IMR-90 (cell line): ENCODE measurements at regions not wholly inside any gene's neighbourhood (a gene's known extent, or its start where the extent isn't known, plus 50 kb on each side); places are given as distances from the start of the nearest gene placed in this dataset.

Experiments used
- ATAC-seq: fragments of 200-7000 bp; cut with Tn5 transposase; 2 replicates; pipeline ENCODE4 v1.9.1; 2020; ENCODE audit warnings: low read depth, mild to moderate bottlenecking, moderate library complexity
- BruUV-seq: library from RNA; stranded (reverse); fragments of 400-500 nt; replicated peaks from 2 replicates; lab custom pipeline; 2021; lab: Mats Ljungman, UMichigan
- CTCF ChIA-PET: fragments of 300-600 bp; formaldehyde crosslinking; extraction: SDS; loops from one replicate; lab custom pipeline; 2021; ENCODE audit warnings: antibody characterized with exemption; lab: Yijun Ruan, JAX
- POLR2A ChIA-PET: fragments of 300-600 bp; sonication (Branson Sonifier 250); formaldehyde crosslinking; loops from one replicate; lab custom pipeline; 2022; ENCODE audit warnings: antibody characterized with exemption; ENCODE audit not compliant: unreplicated experiment; lab: Charles Lee
- DNase-seq: peaks from one replicate; pipeline ENCODE4 v3.0.0; 2013
- H2AFZ ChIP-seq: replicated peaks from 2 replicates; pipeline ENCODE3; 2013; ENCODE audit warnings: low read length, mild to moderate bottlenecking; ENCODE audit not compliant: poor library complexity
- H2AK5ac ChIP-seq: 2 replicates; pipeline ENCODE4 v1.6.1; 2013; ENCODE audit warnings: low read depth, low read length, inconsistent platforms
- H2AK9ac ChIP-seq: replicated peaks from 2 replicates; pipeline ENCODE3; 2013; ENCODE audit warnings: mild to moderate bottlenecking, low read depth, low read length, moderate library complexity; ENCODE audit not compliant: poor library complexity
- H2BK120ac ChIP-seq: 2 replicates; pipeline ENCODE4 v1.6.1; 2013; ENCODE audit warnings: low read depth, low read length, inconsistent platforms
- H2BK15ac ChIP-seq: 3 replicates; pipeline ENCODE4 v1.6.1; 2013; ENCODE audit warnings: low read depth, low read length, inconsistent platforms
- H2BK20ac ChIP-seq: 2 replicates; pipeline ENCODE4 v1.6.1; 2013; ENCODE audit warnings: low read depth, mild to moderate bottlenecking, inconsistent platforms, low read length, moderate library complexity
- H2BK5ac ChIP-seq: 2 replicates; pipeline ENCODE4 v1.6.1; 2013; ENCODE audit warnings: mild to moderate bottlenecking, low read depth, low read length, inconsistent platforms; ENCODE audit not compliant: poor library complexity, severe bottlenecking
- H3K14ac ChIP-seq: replicated peaks from 2 replicates; pipeline ENCODE4 v1.6.1; 2013; ENCODE audit warnings: low read depth, low read length, inconsistent platforms
- H3K18ac ChIP-seq: 2 replicates; pipeline ENCODE4 v1.6.1; 2013; ENCODE audit warnings: low read depth, low read length, control low read depth
- H3K23ac ChIP-seq: 2 replicates; pipeline ENCODE4 v1.6.1; 2013; ENCODE audit warnings: low read depth, low read length, inconsistent platforms
- H3K27ac ChIP-seq: 2 replicates; pipeline ENCODE4 v1.5.1; 2013; ENCODE audit warnings: mild to moderate bottlenecking, control low read depth, low read length; ENCODE audit not compliant: insufficient read depth
- H3K27me3 ChIP-seq: 2 replicates; pipeline ENCODE4 v1.6.1; 2013; ENCODE audit warnings: low read length; ENCODE audit not compliant: control insufficient read depth, insufficient read depth
- H3K36me3 ChIP-seq: 2 replicates; pipeline ENCODE4 v1.6.1; 2013; ENCODE audit warnings: low read length, mixed read lengths; ENCODE audit not compliant: control insufficient read depth, insufficient read depth
- H3K4ac ChIP-seq: 2 replicates; pipeline ENCODE4 v1.6.1; 2013; ENCODE audit warnings: low read depth, low read length, inconsistent platforms
- H3K4me1 ChIP-seq: 2 replicates; pipeline ENCODE4 v1.6.1; 2013; ENCODE audit warnings: low read length, mixed read lengths; ENCODE audit not compliant: control insufficient read depth, insufficient read depth
- H3K4me2 ChIP-seq: 2 replicates; pipeline ENCODE4 v1.6.1; 2013; ENCODE audit warnings: low read depth, mild to moderate bottlenecking, control low read depth, low read length, moderate library complexity
- H3K4me3 ChIP-seq: 2 replicates; pipeline ENCODE4 v1.5.1; 2013; ENCODE audit warnings: low read depth, mild to moderate bottlenecking, control low read depth, low read length, moderate library complexity; ENCODE audit not compliant: insufficient read depth
- H3K56ac ChIP-seq: 2 replicates; pipeline ENCODE4 v1.6.1; 2013; ENCODE audit warnings: low read length, inconsistent platforms; ENCODE audit not compliant: insufficient read depth; ENCODE audit errors: extremely low read depth
- H3K79me1 ChIP-seq, 2 experiments: 2 replicates each; pipeline ENCODE4 v1.6.1; 2013; ENCODE audit warnings: low read length in 2 of 2, inconsistent platforms in 1 of 2, low read depth in 1 of 2
- H3K9ac ChIP-seq: 2 replicates; pipeline ENCODE4 v1.6.1; 2013; ENCODE audit warnings: low read depth, low read length, control low read depth
- H3K9me1 ChIP-seq: 2 replicates; pipeline ENCODE4 v1.6.1; 2013; ENCODE audit warnings: low read length, inconsistent platforms; ENCODE audit not compliant: insufficient read depth
- H3K9me3 ChIP-seq: 2 replicates; pipeline ENCODE4 v1.6.1; 2013; ENCODE audit warnings: low read length; ENCODE audit not compliant: control insufficient read depth, insufficient read depth
- H4K20me1 ChIP-seq: 2 replicates; pipeline ENCODE4 v1.6.1; 2013; ENCODE audit warnings: low read length, inconsistent platforms; ENCODE audit not compliant: insufficient read depth
- H4K5ac ChIP-seq: 2 replicates; pipeline ENCODE4 v1.6.1; 2013; ENCODE audit warnings: mild to moderate bottlenecking, low read depth, low read length, control low read depth
- H4K8ac ChIP-seq, 2 experiments: 2 replicates each; pipeline ENCODE4 v1.6.1; 2013; ENCODE audit warnings: low read depth in 2 of 2, low read length in 2 of 2, control low read depth in 1 of 2, inconsistent platforms in 1 of 2
- H4K91ac ChIP-seq: 2 replicates; pipeline ENCODE4 v1.6.1; 2013; ENCODE audit warnings: low read depth, low read length, inconsistent platforms; ENCODE audit not compliant: insufficient read depth
- CEBPB ChIP-seq: IDR thresholded peaks from 2 replicates; pipeline ENCODE4 v1.6.1; 2012; ENCODE audit warnings: low read depth, low read length, improper control_type of control experiment
- CHD1 ChIP-seq: IDR thresholded peaks from 2 replicates; pipeline ENCODE4 v1.6.1; 2012; ENCODE audit warnings: low read depth, low read length, improper control_type of control experiment
- ELK1 ChIP-seq: fragments of 150-350 bp; IDR thresholded peaks from 2 replicates; pipeline ENCODE4 v1.6.1; 2016; ENCODE audit warnings: low read depth, mild to moderate bottlenecking, low read length, moderate library complexity, borderline replicate concordance
- FOS ChIP-seq: fragments of 150-350 bp; IDR thresholded peaks from 2 replicates; pipeline ENCODE4 v1.6.1; 2016; ENCODE audit warnings: low read depth, low read length
- MAFK ChIP-seq: IDR thresholded peaks from 2 replicates; pipeline ENCODE4 v1.6.1; 2012; ENCODE audit warnings: low read depth, low read length, improper control_type of control experiment
- MAZ ChIP-seq: IDR thresholded peaks from 2 replicates; pipeline ENCODE4 v1.6.1; 2012; ENCODE audit warnings: low read depth, mild to moderate bottlenecking, low read length, improper control_type of control experiment, moderate library complexity, borderline replicate concordance
- NFE2L2 ChIP-seq: fragments of 150-350 bp; IDR thresholded peaks from 2 replicates; pipeline ENCODE4 v1.6.1; 2016; ENCODE audit warnings: low read depth, mild to moderate bottlenecking, low read length
- POLR2A ChIP-seq: IDR thresholded peaks from 2 replicates; pipeline ENCODE4 v1.6.1; 2012; ENCODE audit warnings: mild to moderate bottlenecking, low read depth, low read length
- RAD21 ChIP-seq: IDR thresholded peaks from 2 replicates; pipeline ENCODE4 v1.6.1; 2012; ENCODE audit warnings: low read length, improper control_type of control experiment
- RCOR1 ChIP-seq: IDR thresholded peaks from 2 replicates; pipeline ENCODE4 v1.6.1; 2012; ENCODE audit warnings: mild to moderate bottlenecking, low read length, improper control_type of control experiment; ENCODE audit not compliant: insufficient replicate concordance
- RFX5 ChIP-seq: IDR thresholded peaks from 2 replicates; pipeline ENCODE4 v1.8.0; 2012; ENCODE audit warnings: low read depth, mild to moderate bottlenecking, low read length, moderate library complexity
- SMC3 ChIP-seq: fragments of 150-350 bp; IDR thresholded peaks from 2 replicates; pipeline ENCODE4 v1.6.1; 2016; ENCODE audit warnings: low read depth, mild to moderate bottlenecking, antibody characterized with exemption, low read length, moderate library complexity
- USF2 ChIP-seq: fragments of 150-350 bp; IDR thresholded peaks from 2 replicates; pipeline ENCODE4 v1.6.1; 2017; ENCODE audit warnings: mild to moderate bottlenecking, antibody characterized with exemption, low read length, low read depth
- WGBS, 2 experiments: methylation state at CpG; one replicate each; pipeline versions ENCODE4 v1.1.5 to v1.1.7; 2013; ENCODE audit warnings: missing lambda C conversion rate in 2 of 2; ENCODE audit not compliant: insufficient read length in 1 of 2; ENCODE audit errors: extremely low coverage in 2 of 2; 5-methylcytosine and 5-hydroxymethylcytosine counted together
- dilution Hi-C: fragments of 300-500 bp; cut with HindIII; formaldehyde crosslinking; loops from one replicate; pipeline ENCODE4 v1.14.3; 2018; ENCODE audit warnings: low sequenced_read_pairs; ENCODE audit not compliant: unreplicated experiment
- in situ Hi-C: fragments of 300-500 bp; cut with MboI; formaldehyde crosslinking; loops from 3 replicates; pipeline ENCODE4 v1.14.3; 2019; ENCODE audit warnings: low sequenced_read_pairs, inconsistent platforms, mixed read lengths
- intact Hi-C: fragments of 100-400 bp; cut with micrococcal nuclease; formaldehyde crosslinking; loops from 2 replicates; pipeline ENCODE4 v1.10.0; 2022

GRCh38 chr6:140388192-140388802 is 1013.8 kb upstream of the CITED2 start:
- H2BK20ac ChIP-seq, result peak overlapping the region; percentile 56; the same call in 1 of the 2 replicates
- no peak overlapping the region for H2AK5ac ChIP-seq
- no peak overlapping the region for H3K56ac ChIP-seq
- WGBS, 2 experiments, result no CpG with 5 or more reads among the region's 2 CpGs
- peak overlapping the region; percentile 79; the same call in 1 of the 2 replicates for H2BK120ac ChIP-seq
- H4K91ac ChIP-seq, result no peak overlapping the region
- TF ChIP-seq RCOR1 (no peak), FOS (no peak), RAD21 (no peak), NFE2L2 (no peak), SMC3 (no peak), RFX5 (no peak), CHD1 (no peak), MAZ (no peak), CEBPB (no peak; the same call in 1 of the 2 replicates), POLR2A (no peak), MAFK (no peak), ELK1 (no peak), USF2 (no peak)
- no peaks in the 10 kb centered on the region for H3K79me1 ChIP-seq
- ATAC-seq, result no peak
- H2AK9ac ChIP-seq, result no peak overlapping the region
- no peak overlapping the region; the same call in 1 of the 2 replicates for H3K4ac ChIP-seq
- H3K9me3 ChIP-seq, result peaks cover 7% of the 10 kb centered on the region
- H3K23ac ChIP-seq, result no peak overlapping the region
- peak overlapping the region; percentile 17 for H2BK5ac ChIP-seq
- intact Hi-C loops (no loop called here), in situ Hi-C loops (no loop called here), dilution Hi-C loops (no loop called here)
- H3K14ac ChIP-seq, result no peak overlapping the region
- no peak overlapping the region for H3K27ac ChIP-seq
- no peak overlapping the region for H3K4me3 ChIP-seq
- no peaks in the 10 kb centered on the region for H3K36me3 ChIP-seq
- BruUV-seq, result no TSS peak
- H3K27me3 ChIP-seq, result no peaks in the 10 kb centered on the region
- H3K18ac ChIP-seq, result peak overlapping the region; percentile 35; the same call in 1 of the 2 replicates
- ChIA-PET POLR2A (no interaction called here), CTCF (no interaction called here)
- no peak overlapping the region for H3K9ac ChIP-seq
- H3K4me1 ChIP-seq, result no peaks in the 10 kb centered on the region; the same call in 1 of the 2 replicates
- no peaks in the 10 kb centered on the region for H4K20me1 ChIP-seq
- no peak overlapping the region for H2BK15ac ChIP-seq
- peak; percentile 7 for DNase-seq
- no peak overlapping the region for H2AFZ ChIP-seq
- H3K4me2 ChIP-seq, result no peak overlapping the region
- no peaks in the 10 kb centered on the region for H3K9me1 ChIP-seq
- peak overlapping the region; percentile 54; the same call in 1 of the 2 replicates for H4K5ac ChIP-seq
- 0 out of 4 replicates have a peak overlapping the region, but pooled peaks of 1 of the 2 experiments have one; percentile 53 for H4K8ac ChIP-seq
